Epidermal melanocyte (primary cell): ENCODE measurements at regions not wholly inside any gene's neighbourhood (a gene's known extent, or its start where the extent isn't known, plus 50 kb on each side); places are given as distances from the start of the nearest gene placed in this dataset.

ENCODE experiments used
- DNase-seq: peaks from one replicate; pipeline ENCODE4 v3.0.0; 2011; ENCODE audit warnings: low spot score; ENCODE audit not compliant: insufficient read length

DNA sequence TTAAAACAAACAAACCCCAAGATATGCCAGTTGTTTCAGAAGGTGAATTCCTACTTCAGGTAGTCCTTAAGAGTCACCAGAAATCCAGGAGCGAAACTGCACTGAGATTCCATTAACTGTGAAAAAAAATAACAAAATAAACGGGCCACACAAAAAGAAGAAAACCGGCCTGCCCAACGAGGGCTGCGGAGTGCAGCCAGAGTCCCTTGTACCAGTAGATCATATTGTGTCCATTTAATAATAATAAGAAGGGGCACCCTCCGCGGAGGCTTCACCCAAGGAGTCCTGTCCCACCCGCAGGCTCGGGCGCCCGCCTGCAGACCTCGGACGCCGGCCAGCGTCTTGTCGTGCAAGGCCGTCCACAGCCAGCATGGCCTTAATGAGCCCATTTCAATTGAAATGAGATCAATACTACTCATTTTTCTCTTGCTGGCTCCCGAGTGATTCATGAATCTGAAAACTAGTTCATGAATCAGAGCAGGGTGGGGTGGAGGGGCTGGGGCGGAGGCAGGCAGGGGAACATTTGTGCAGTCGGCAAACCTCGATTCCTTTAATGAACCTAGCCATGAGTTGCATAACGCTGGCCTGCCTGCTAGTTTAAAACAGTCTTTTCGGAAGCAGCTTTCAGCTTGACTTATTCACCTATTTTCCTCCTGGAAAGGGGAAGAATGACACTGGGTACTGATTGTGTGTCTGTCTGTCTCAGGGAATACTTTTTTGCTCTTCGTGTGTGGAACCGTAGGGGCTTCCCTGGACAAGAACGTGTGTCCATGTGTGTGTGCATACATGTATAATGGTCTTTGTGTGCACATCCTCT lies 113.1 kb upstream of the IRF2BP2 start:
- DNase-seq = no peak

DNA sequence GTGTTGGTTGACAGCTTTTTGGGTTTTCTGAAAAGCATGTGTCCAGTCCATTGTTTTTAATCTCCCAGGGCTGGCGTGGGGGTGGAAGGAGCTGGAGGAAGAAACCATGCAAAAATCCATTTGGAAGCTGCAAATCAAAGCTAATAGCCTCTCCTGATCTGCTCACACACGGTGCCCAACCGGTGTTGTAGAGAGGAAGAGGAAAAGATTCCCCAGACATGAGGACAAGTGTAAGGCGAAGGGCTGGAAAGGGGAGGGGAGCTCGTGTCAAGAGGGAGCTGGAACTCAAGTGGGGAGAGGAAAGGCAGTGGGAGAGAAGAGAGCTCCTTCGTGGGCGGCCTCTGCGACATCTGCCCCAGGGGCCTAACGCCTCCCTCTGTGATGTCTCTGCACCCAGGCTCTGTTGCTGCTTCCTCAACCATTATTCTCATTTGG lies 112.3 kb upstream of the IRF2BP2 start:
- DNase-seq = no peak

DNA sequence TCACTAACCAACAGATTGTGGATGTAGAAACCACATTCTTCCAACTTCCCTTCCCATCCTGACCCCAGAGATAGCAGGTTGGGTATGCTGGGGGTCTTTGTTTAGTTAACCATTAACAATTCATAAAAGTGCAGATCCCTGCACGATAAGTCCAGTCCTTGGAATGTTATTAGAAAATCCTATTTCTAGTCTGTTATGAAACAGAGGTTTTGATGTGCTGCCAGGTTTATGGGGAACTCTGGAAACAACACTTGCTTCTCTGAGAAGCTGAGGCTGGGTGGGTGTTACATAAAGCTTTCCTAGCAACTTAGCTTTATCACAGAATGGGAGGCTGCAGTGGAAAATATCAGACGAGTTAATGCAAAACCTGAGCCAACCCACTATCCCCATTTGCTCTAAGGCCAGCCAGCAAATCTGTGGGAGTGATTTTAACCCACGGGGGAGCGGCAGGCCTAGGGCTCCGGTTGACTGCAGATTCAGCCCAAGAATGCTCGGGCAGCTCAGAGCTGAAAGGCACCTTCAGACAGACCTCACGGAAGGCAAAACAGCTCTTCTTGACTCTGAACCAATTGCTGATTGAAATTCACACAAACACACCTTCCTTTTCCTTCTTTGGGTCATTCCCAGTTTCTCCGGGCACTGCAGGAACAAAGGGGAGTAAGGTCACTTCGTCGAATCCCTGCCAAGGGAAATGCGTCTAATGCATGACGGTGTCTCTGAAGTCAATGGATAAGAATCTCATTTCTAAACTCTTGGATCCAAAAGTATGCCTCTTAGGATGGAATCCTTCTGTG lies 111.7 kb upstream of the IRF2BP2 start:
- DNase-seq = no peak

DNA sequence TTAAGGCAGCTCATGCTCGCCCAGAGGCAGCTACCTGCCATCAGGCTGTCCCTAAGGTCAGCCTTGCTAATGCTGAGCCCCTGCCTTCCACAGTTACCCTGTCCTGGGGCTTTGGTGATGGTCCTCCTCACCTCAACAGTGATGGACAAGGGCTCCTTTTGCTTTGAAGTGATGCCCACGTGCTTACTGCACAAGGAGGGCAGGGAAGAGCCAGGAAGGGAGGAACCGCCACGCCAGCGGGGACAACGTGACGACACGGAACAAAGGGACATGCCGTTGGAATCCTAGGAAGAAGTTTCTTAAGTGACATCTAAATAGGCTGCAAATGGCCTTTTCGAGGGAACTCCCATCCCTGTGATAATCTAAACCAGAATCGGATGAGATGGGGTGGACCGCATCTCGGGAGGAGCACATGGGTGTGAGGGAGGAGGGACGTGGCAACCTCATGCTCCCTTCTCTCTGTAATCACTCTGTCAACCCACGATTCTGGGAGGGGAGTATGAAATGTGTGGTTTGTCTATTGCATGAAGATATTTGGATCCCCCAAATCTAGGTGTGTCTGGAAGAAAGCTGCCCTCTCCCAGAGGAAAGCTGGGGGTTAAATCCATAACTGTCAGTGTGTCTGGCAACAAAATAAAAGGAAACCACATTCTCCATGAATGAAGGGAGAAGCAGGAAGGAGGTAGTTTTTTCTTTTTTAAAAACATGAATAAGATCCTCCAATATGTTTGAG lies 110.9 kb upstream of the IRF2BP2 start:
- no peak for DNase-seq

DNA sequence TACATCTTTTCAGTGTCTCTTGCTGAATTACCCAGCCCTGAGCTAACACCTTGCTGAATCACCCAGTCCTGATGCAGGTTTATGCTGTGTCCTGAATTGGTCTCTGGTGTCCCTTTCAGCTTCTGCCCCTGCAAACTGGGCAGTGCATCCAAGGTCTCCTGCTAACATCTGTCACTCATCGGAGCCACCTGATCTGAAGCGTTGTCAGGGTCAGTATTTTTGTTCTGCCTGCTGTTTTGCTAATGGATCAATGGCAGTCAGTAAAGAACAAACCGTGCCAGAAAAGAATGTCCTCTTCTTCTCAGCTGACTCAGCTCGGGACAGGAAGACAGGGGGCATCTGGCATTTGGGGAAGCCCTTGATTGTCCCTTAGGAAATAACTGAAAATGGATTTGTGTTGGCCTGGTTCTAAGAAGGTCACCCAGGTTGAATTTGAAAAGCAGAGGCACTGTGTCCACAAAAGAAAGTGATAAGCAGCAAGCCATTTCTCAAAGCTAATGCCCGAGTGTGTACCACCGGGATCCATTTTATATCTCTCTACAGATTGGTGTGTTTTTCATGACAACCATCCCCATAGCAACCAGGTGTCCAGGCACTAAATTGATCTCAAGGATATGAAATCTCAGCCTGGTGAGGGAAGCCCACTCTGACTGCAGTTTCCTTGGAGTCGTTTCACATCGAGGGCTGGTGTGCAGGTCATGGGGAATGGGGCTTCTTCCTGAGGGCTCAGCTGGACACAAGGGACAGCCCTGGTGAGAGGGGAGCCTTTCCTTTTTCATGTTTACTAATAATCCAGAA lies 109.7 kb upstream of the IRF2BP2 start:
- no peak for DNase-seq

DNA sequence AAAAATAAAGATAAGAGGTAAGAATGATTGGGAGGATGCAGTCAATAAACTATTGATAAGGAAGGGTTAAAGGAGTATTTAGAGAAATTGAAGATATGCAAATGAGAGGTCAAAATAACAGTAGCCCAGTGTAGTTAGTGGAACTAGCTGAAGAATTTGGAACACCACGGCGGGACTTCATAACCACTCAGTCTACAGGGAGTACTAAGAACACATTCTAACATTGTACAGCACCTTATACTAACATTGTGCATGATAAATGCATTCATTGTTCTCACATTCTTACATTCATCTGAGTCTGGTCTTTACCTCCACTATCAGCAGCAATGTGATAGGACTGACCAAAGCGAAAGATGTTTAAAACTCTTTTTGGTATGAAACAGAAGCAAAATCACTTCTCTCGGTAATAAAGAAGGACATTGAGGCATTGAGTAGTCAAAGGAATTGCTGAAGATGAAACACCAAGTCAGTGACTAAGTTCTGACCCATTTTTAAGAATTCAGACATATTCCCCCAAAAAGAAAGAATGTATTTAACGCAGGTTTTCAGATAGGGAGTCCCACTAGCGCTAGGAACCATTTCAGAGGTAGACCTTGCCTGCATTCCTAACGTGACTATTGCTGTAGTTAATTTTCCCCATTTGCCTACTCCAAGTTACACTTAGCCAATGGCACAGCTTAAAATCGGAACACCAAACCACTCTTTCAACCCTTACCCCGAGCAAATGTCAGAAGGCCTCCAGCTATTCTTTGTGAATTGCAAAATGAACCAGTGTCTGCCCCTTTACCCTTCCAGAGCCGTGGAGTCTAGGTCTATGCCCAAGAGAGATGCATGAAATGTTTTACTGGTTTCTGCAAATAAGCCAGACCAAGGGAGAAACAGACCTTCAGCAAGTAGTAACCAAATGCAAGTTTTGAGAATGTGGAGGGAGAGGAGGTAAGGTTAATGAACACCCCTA lies 108.8 kb upstream of the IRF2BP2 start:
- DNase-seq = no peak

DNA sequence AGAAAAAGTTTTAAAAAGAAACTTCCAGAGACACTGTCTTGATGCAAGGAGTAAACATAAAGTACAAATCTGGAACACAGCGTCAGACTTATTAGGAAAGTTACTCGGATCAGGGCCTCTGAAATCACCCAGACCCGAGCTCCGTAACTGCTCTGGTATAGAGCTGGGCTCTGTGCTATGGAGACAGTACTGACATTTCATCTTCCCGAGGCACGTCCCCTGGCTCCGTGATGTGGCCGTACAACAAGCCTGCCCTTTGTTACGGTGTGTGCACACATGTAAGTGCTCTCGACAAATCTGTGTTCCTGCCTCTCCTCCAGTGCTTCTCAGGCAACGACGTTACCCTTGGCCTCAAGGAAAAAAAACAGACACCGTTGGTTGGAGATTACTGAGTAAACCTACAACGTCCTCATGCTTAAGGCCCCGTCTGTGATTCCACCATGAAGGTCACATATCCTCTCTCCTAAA lies 107.0 kb upstream of the IRF2BP2 start:
- DNase-seq = no peak

DNA sequence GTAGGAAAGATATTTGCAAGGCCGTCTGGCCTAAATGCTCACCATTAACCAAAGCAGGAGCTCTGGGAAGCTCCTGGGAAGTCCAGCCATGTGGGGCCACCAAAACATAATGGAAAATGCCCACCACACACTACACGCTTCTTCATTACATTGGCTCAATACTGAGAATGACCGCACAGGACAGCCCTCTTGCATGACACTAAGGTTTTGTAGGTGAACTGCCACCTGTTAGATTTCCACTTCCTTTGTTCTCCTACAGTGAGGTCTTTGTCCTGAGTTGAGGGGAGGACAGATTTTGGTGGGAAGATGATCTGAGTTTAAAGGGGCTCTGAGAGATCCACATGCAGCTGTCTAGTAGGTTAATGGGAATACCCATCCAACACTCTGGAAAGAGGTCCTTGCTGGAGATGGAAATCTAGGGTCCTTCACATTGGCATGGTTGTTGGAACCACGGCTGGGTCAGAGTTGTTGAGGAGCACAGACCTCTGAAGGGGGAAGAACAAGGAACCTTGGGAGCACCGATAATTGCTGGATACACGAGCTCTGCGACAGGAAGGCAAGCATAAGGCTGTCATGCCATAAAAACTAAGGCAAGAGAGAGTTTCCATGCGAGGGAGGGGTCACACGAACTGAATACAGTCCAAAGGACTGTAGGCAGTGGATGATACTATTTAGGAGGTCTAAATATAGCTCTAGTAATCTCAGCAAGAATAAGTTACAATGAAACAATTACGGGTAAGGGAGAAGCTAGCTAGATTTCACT lies 105.5 kb upstream of the IRF2BP2 start:
- no peak for DNase-seq

DNA sequence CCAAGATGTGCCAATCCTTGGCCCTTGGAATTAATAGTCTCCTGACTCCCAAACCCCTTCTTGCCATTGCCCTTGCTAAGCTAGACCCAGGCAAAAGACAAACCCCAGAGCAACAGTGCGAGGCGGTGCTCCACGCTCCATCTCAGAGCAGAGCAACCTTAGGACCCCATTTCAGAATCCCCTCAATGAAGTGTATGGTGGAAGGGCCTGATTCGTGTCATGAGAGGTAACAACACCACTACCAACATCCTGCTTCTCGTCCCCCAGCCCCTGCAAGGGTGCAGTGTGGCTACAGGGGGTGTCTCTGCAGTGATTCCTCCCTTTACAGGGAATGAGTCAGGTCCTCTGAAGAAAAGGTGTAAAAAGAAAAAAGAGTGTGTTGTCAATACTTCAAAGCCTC lies 103.9 kb upstream of the IRF2BP2 start:
- DNase-seq = no peak

DNA sequence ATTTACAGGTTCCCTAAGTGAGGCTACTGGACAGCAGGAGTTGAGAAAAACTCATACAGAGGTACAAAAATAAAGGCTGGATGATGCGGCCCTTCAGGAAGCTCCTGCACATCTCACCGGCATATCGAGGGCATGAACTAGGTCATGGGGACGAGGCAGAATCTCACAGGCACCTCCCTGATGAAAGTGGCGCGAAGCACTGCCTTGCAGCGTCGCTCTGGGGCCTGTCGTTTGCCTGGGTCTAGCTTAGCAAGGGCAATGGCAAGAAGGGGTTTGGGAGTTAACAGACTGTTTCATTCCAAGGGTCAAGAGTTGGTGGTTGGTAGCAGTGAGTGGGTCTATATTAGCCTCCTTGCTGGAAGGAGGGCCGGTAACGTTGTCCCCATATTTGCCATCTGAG lies 103.5 kb upstream of the IRF2BP2 start:
- no peak for DNase-seq

DNA sequence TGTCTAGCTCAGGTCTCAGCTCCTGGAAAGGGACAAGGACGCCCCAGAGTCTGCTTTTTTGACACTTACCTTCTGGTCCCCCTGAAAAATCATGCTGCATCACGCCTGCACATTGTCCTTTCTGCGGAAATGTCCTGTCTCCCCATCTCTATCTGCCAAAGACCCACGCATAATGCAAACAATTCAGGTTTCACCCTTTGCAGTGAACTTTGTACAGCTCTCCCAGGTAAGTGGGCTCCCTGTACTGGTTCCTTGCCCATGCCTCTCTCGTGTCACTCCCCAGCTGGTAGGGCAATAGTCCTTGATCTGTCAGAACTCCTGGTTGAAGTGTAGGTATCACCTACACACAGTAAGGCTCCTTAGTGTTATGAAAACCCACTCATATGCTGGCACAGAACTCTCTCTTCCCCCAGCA lies 102.9 kb upstream of the IRF2BP2 start:
- no peak for DNase-seq

DNA sequence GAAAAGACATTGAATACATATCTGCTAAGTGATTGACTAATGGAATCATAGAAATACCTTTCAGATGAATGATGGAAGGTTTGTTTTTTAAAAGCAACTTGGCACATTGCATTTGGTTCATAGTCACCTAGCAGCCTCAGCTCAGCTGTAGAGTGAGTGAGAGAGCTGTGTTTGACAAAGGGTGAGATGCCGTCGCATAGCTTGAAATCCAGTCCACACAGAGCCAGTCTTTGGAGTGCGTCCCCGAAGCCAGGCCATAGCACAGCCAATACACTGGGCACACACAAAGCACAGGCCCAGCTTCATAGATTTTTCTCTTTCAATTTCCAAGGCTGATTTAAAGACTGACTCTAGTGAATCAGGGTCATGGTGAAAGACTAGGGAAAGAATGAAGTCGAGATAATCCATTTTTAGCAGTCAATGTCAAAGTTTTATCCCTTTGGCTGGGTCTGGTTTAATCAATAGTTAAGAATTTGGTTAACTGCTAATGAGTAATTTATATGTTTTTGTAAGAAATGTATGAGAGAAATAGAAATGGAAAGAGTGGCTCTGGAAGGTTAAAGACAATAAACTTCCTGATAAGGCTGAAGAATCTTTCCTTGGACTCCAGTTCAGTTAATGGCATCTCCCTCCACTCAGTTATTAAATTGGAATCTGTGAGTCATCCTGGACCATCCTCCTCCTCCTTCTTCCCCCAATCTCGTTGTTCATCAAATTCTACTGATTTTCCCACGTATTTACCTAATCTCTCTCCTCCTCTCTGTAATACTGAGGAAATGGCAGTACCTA lies 101.2 kb upstream of the IRF2BP2 start:
- DNase-seq = no peak

DNA sequence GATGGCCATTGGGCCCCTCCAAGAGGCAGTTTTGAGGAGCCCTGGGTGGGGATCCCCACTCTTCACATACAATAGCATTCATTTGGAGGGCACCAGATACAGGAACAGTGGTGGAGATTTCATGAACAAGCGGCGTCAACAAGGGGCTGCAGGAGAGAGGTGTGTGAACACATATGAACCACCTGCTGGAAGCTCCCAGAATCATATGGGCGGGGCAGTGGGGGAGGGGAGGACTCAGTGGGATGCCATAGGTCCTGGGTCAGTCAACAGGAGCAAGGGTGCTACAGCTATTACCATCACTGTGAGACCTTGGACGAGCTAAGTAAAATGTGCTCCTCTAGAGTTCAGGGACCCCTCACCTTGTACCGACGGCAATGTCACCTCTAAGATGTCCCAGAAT lies 100.4 kb upstream of the IRF2BP2 start:
- no peak for DNase-seq

DNA sequence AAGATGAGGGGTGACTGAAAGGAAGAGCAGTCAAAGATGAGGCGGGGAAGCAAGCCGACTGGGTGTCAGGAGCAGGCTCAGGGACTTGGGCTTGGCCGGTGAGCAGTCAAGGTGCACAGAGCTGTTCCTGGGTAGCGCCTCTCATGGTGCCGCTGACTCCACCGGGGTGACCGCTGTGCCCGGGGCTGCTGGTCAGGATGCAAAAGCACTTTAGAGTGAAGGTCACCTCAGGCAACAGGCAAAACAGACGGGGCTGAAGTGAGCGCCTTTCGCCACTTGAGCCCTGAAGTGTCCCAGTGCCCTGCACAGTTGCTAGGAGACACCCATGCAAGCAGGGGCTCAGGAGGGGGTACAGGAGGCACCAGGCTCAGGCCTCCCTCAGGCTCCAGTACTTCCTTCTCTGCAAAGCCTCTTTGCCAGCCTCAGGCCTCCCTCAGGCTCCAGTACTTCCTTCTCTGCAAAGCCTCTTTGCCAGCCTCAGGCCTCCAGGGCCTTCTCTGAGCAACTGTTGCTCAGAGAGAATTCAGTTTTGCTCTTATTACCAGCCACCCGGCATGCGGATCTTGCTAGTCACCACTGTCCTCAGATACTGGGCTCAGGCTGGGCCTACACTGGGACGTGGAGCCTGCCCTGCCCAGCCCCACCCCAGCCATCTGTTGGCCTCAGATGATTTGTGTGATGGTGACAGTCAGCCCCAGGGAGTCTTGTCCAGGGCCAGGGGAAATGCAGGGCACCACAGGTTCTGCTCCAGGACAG lies 99.7 kb upstream of the IRF2BP2 start:
- DNase-seq = no peak

DNA sequence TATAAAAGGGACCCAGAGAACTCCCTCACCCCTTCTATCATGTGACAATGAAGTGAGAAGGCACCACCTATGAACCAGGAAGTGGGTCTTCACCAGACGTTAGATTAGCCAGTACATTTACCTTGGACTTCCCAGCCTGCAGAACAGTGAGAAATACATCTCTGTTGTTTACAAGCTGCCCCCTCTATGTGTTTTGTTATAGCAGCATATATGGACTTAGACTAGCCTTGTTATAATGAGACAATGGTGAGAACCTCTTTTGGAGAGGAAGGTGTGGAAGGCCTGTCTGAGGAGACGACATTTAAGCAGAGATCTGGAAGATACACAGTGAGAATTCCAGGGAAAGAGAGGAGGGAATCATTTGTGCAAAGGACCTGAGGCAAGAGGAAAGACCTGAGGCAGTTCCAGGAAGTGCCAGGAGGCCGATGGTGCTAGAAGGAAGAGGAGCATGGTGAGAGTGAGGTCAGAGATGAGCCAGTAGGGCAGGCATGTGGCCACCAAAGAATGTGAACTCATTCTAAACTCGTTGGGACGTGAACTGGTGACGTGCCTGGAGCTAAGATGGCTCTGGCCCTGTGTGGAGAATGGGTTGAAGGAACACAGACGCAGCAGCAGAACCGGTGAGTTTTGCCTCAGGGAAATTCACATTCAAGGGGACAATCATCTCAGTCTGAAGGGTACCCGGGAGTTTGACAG lies 98.9 kb upstream of the IRF2BP2 start:
- DNase-seq = no peak

DNA sequence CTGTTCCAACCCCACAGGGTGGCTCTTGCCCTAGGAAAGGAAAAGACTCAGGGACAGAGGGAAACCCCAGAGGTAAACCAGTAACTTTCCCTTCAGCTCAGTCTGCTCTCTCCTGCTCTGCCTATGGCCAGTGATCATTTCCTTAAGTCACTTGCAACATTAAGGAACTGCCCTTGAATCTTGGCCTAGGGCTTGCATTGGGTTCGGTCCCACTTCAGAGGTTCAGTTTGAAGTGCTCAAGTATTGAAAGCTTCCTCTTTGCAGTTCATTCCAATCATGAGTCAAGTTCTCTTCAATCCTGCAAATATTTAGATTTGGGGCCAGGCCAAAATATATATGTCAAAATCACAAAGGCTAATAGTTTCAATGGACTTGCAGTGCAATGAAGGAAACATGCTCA lies 97.7 kb upstream of the IRF2BP2 start:
- DNase-seq = no peak

DNA sequence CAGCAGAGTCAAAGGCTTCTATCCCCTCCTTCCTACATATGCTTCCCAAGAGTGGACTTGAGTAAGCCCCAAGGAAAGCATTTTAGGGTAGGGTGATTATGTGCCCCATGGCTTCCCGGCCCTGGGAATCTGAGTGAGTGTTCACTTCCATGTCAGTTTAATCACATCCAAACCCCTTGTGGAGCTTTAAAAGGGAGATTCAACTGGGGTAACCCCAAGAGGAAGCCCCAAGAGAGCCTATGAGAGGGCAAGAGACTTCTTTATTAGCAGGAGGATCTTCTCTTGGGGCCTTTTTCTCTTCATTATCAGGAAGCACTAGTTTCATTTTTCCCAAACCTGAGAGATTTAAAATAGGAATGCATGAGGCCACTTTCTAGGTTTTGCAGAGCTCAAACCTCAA lies 97.0 kb upstream of the IRF2BP2 start:
- no peak for DNase-seq
